ENCODE measurements at regions not wholly inside any gene's neighbourhood (a gene's known extent, or its start where the extent isn't known, plus 50 kb on each side); places are given as distances from the start of the nearest gene placed in this dataset.

DNA sequence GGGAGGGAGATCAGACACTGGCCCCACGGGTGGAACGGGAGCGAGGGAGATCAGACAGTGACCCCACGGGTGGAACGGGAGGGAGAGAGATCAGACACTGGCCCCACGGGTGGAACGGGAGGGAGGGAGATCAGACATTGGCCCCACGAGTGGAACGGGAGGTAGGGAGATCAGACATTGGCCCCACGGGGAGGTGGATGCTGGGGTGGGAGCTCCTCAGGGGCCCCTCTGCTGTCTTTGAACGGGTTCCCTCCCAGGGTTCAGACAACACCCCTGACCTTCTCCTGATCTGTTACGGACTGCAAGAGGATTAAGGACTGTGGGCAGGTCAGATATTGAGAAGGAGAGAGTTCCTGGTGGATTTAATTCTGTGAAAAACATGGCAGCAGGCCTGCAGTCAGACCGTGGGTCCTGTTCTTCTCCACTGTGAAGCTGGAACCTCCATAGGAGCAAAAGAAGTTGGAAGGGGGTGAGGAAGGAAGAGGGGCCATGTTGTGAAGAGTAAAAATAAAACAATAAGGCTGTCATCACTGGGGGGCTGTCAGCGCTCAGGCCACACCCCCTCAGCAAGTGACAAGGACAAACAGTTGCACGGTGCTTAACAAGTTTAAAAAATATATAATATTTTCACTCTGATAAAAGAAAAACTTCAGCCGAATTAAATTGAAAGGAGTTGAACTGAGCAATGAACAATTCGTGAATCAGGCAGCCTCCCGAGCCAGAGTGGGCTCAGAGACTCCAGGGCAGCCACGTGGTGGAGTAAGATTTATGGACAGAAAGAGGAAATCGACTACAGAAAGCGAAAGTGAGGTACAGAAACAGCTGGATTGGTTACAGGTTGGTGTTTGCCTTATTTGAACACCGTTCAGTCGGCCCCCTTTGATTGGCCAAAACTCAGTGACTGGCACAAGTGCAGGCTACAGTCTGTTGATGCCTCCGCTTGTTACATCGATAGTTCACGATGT is 348.7 kb upstream of the TNRC6C start (continued):
- TF ChIP-seq MNT (conservative IDR thresholded peaks at IDR 0.05), result peak; percentile 56 to 67
- TF ChIP-seq, protein P1, sequence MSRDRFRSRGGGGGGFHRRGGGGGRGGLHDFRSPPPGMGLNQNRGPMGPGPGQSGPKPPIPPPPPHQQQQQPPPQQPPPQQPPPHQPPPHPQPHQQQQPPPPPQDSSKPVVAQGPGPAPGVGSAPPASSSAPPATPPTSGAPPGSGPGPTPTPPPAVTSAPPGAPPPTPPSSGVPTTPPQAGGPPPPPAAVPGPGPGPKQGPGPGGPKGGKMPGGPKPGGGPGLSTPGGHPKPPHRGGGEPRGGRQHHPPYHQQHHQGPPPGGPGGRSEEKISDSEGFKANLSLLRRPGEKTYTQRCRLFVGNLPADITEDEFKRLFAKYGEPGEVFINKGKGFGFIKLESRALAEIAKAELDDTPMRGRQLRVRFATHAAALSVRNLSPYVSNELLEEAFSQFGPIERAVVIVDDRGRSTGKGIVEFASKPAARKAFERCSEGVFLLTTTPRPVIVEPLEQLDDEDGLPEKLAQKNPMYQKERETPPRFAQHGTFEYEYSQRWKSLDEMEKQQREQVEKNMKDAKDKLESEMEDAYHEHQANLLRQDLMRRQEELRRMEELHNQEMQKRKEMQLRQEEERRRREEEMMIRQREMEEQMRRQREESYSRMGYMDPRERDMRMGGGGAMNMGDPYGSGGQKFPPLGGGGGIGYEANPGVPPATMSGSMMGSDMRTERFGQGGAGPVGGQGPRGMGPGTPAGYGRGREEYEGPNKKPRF (IDR thresholded peaks at IDR 0.05; ENCODE audit: low read depth, low read length), result no peak
- TF ChIP-seq NFE2L1 (tag; IDR thresholded peaks at IDR 0.05; ENCODE audit: borderline replicate concordance, low read depth), result no peak
- TF ChIP-seq, protein P2, sequence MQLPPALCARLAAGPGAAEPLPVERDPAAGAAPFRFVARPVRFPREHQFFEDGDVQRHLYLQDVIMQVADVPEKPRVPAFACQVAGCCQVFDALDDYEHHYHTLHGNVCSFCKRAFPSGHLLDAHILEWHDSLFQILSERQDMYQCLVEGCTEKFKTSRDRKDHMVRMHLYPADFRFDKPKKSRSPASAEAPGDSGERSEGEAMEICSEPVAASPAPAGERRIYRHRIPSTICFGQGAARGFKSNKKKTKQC (CRISPR knock-in tag; IDR thresholded peaks at IDR 0.05), result no peak
- no peak for TF ChIP-seq ZNF707 (CRISPR knock-in tag; conservative IDR thresholded peaks at IDR 0.05)
- TF ChIP-seq MGA (IDR thresholded peaks at IDR 0.05), result no peak
- TF ChIP-seq, protein P3, sequence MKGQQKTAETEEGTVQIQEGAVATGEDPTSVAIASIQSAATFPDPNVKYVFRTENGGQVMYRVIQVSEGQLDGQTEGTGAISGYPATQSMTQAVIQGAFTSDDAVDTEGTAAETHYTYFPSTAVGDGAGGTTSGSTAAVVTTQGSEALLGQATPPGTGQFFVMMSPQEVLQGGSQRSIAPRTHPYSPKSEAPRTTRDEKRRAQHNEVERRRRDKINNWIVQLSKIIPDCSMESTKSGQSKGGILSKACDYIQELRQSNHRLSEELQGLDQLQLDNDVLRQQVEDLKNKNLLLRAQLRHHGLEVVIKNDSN (CRISPR knock-in tag; IDR thresholded peaks at IDR 0.05), result peak; percentile 68
- TF ChIP-seq NCOA1 (IDR thresholded peaks at IDR 0.05; ENCODE audit: low read depth), result no peak
- no peak for TF ChIP-seq TAF15 (IDR thresholded peaks at IDR 0.05; ENCODE audit: low read depth, low read length)
